Endothelial cell (in vitro differentiated cells): ENCODE measurements at regions not wholly inside any gene's neighbourhood (a gene's known extent, or its start where the extent isn't known, plus 50 kb on each side); places are given as distances from the start of the nearest gene placed in this dataset.

Experiments used
- DNase-seq: peaks from one replicate; pipeline ENCODE4 v3.0.0; 2021; ENCODE audit warnings: low spot score
- H3K27ac Mint-ChIP-seq: one replicate; pipeline ENCODE4 v1.8.0; 2021; ENCODE audit warnings: mixed read lengths, inconsistent platforms; ENCODE audit not compliant: unreplicated experiment
- H3K27me3 Mint-ChIP-seq: one replicate; pipeline ENCODE4 v1.8.0; 2021; ENCODE audit warnings: mild to moderate bottlenecking, moderate library complexity, mixed read lengths, inconsistent platforms; ENCODE audit not compliant: unreplicated experiment
- H3K36me3 Mint-ChIP-seq: one replicate; pipeline ENCODE4 v1.8.0; 2021; ENCODE audit warnings: mild to moderate bottlenecking, low read depth, mixed read lengths, inconsistent platforms; ENCODE audit not compliant: unreplicated experiment
- H3K4me1 Mint-ChIP-seq: one replicate; pipeline ENCODE4 v1.8.0; 2021; ENCODE audit warnings: mild to moderate bottlenecking, mixed read lengths, inconsistent platforms; ENCODE audit not compliant: unreplicated experiment
- H3K4me3 Mint-ChIP-seq: one replicate; pipeline ENCODE4 v1.8.0; 2021; ENCODE audit warnings: mild to moderate bottlenecking, mixed read lengths, inconsistent platforms; ENCODE audit not compliant: unreplicated experiment
- H3K9me3 Mint-ChIP-seq: one replicate; pipeline ENCODE4 v1.8.0; 2021; ENCODE audit warnings: mixed read lengths, inconsistent platforms; ENCODE audit not compliant: unreplicated experiment
- TF ChIP-seq, protein P1 (sequence below): fragments of 200-600 bp; sonication (generic); IDR thresholded peaks from one replicate; pipeline ENCODE4 v1.5.0; 2021; ENCODE audit warnings: antibody characterized with exemption; ENCODE audit not compliant: unreplicated experiment

- Mint-ChIP-seq H3K4me3 (no peak overlapping the region), H3K27ac (no peak overlapping the region), H3K27me3 (no peaks in the 10 kb centered on the region), H3K36me3 (no peaks in the 10 kb centered on the region), H3K4me1 (no peaks in the 10 kb centered on the region), H3K9me3 (no peaks in the 10 kb centered on the region)
- DNase-seq: no peak
- TF ChIP-seq, protein P1, sequence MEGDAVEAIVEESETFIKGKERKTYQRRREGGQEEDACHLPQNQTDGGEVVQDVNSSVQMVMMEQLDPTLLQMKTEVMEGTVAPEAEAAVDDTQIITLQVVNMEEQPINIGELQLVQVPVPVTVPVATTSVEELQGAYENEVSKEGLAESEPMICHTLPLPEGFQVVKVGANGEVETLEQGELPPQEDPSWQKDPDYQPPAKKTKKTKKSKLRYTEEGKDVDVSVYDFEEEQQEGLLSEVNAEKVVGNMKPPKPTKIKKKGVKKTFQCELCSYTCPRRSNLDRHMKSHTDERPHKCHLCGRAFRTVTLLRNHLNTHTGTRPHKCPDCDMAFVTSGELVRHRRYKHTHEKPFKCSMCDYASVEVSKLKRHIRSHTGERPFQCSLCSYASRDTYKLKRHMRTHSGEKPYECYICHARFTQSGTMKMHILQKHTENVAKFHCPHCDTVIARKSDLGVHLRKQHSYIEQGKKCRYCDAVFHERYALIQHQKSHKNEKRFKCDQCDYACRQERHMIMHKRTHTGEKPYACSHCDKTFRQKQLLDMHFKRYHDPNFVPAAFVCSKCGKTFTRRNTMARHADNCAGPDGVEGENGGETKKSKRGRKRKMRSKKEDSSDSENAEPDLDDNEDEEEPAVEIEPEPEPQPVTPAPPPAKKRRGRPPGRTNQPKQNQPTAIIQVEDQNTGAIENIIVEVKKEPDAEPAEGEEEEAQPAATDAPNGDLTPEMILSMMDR: no peak
These were observed 198.4 kb downstream of the HAO1 start for GRCh38 chr20:7741866-7742265.

GRCh38 chr20:7742479-7742878 is 197.8 kb downstream of the HAO1 start:
- Mint-ChIP-seq H3K36me3 (no peaks in the 10 kb centered on the region), H3K4me3 (no peak overlapping the region), H3K27me3 (no peaks in the 10 kb centered on the region), H3K4me1 (no peaks in the 10 kb centered on the region), H3K27ac (no peak overlapping the region), H3K9me3 (no peaks in the 10 kb centered on the region)
- TF ChIP-seq, protein P1: no peak
- no peak for DNase-seq

DNA sequence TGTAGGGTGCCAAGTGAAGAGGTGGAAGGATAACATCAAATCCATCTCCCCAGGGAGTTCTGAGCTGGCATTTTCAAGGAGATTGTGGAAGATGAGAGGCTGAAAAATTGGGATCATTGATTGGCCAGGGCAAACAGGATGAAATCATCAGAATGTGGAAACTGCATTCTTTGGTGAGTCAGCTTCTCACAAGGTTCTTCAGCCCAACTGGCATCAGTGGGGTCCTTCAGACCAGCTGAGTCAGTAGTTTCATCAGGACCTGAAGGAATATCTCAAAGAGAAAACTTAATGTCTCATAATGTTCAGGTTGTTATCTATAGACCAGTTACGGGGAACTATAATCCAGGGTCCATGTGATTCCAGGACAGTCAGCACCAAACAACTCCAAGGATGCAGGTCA is 195.8 kb downstream of the HAO1 start:
- TF ChIP-seq, protein P1: no peak

DNA sequence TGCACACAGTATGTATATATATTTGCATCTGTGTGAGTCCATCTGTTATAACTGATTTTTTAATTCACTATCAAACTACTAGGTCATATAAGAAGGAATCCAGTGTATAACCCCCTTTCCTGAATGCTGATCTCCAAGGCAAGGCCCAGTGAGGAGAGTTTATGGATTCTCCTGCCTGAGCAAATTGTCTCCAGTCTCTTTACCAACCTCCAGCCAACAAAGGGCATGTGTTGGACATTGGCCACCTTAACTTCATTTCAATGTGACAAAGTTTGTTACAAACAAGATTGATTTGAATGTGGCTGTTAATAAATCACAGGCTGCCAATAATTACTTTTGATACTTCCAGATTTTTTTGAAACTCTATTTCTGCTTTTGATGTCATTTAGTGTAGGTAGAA is 191.6 kb downstream of the HAO1 start:
- TF ChIP-seq, protein P1: no peak
- Mint-ChIP-seq H3K9me3 (no peaks in the 10 kb centered on the region), H3K4me1 (no peaks in the 10 kb centered on the region), H3K27ac (no peak overlapping the region), H3K27me3 (no peaks in the 10 kb centered on the region), H3K4me3 (no peak overlapping the region), H3K36me3 (no peaks in the 10 kb centered on the region)
- DNase-seq: no peak

More for the DNA sequence above, 195.8 kb downstream of the HAO1 start:
- Mint-ChIP-seq H3K4me3 (no peak overlapping the region), H3K4me1 (no peaks in the 10 kb centered on the region), H3K36me3 (no peaks in the 10 kb centered on the region), H3K27ac (no peak overlapping the region), H3K9me3 (no peaks in the 10 kb centered on the region), H3K27me3 (no peaks in the 10 kb centered on the region)
- DNase-seq: no peak

GRCh38 chr20:7754102-7754501 is 186.2 kb downstream of the HAO1 start:
- Mint-ChIP-seq H3K4me3 (no peak overlapping the region), H3K4me1 (no peaks in the 10 kb centered on the region), H3K27ac (no peak overlapping the region), H3K9me3 (no peaks in the 10 kb centered on the region), H3K27me3 (no peaks in the 10 kb centered on the region), H3K36me3 (no peaks in the 10 kb centered on the region)
- TF ChIP-seq, protein P1: no peak
- DNase-seq: no peak
